Embryonic facial prominence (tissue), 1 donor: ENCODE measurements at regions not wholly inside any gene's neighbourhood (a gene's known extent, or its start where the extent isn't known, plus 50 kb on each side); places are given as distances from the start of the nearest gene placed in this dataset.

Experiments used
- DNase-seq: peaks from one replicate; pipeline ENCODE4 v3.0.0-alpha.2; 2016; ENCODE audit errors: extremely low spot score

- no peak for DNase-seq
Measured at GRCh38 chr9:99693888-99694287, 127.8 kb upstream of the NR4A3 start.

DNA sequence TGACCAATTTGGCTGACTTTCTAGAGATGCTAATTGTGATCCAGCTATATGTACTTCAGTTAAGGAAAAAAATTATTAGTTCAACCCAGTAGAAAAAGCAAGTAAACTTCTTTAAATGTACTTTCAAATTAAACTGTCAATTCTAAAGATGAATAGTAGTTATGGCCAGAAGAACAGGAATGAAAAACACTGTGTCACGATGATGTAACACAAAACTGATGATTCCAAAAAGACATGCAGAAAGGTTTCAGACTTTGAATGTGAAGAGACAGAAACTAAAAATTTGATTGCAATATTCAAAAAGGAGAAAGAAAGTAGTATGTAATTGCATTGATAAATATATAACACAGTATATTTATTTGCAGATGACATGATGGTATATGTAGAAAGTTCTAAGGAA is 127.3 kb upstream of the NR4A3 start:
- DNase-seq, result no peak

- DNase-seq, result no peak
Measured at GRCh38 chr9:99699396-99699795, 122.3 kb upstream of the NR4A3 start.

GRCh38 chr9:99712214-99712613 is 109.5 kb upstream of the NR4A3 start:
- DNase-seq, result no peak

DNA sequence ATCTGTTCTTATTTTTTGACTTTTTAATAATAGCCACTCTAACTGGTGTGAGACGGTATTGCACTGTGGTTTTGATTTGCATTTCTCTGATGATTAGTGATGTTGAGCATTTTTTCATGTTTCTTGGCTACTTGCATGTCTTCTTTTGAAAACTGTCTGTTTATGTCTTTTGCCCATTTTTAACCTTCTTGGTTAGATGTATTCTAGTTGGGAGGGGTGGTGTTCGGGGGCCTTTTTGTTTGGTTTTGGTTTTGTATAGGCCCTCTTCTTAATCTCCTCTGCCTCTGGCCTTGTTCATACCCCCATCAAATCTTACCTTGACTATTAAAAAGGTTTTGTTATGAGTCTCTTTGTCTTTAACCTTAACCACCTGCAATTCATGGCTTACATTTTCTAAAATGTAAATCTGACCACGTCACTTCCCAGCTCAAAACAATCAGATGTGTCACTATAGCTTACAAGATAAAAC is 107.8 kb upstream of the NR4A3 start:
- no peak for DNase-seq

DNA sequence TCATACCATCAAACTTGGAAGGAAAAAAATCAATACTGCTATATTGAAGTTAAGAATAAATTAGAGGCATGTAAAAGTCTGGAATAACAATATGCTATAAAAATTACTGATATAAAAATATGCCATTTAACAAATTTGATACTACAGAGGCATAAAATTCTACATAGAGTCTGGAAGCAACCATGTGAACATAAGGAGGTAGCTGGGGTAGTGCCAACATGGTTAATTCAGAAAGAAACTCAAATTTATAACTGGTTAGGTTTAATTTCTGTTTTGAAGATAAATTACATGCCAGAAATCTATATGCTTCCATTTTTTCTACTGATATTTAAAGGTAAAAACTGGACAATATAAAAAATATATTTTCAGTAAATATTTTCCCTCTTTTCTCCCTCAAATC is 103.1 kb upstream of the NR4A3 start:
- DNase-seq, result no peak

DNA sequence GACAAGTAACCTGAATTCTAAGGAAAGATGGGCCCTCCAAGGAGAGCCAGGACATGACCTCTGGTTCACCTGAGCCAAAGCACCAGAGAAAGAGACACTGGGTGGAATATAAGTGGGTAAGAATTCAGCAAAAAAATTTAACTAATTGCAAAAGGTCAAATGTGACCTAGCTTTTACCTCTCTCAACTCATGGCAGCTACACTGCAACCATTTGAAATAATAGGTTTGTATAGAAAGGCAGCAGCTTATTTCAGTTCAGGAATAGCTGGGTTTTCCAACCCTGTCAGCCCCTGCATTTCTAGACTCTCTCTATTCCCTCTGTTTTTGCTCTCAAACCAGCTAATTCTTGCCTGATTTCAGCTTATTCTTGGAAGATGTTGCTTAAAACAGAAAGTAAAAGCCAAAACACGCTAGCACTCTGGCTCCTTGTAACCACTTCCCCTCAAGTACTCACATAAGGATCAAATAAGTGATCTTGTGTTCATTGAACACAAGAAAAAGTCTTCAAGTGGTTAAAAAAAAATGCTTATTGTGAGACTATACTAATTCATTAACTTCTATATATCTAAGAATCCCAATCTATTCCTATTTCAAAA is 101.1 kb upstream of the NR4A3 start:
- DNase-seq, result no peak

GRCh38 chr9:99721898-99722297 is 99.8 kb upstream of the NR4A3 start:
- no peak for DNase-seq

- DNase-seq, result no peak
Measured at GRCh38 chr9:99722877-99723276, 98.8 kb upstream of the NR4A3 start.

GRCh38 chr9:99724640-99725039 is 97.0 kb upstream of the NR4A3 start:
- DNase-seq, result no peak

- DNase-seq, result no peak
Measured at GRCh38 chr9:99725852-99726251, 95.8 kb upstream of the NR4A3 start.

DNA sequence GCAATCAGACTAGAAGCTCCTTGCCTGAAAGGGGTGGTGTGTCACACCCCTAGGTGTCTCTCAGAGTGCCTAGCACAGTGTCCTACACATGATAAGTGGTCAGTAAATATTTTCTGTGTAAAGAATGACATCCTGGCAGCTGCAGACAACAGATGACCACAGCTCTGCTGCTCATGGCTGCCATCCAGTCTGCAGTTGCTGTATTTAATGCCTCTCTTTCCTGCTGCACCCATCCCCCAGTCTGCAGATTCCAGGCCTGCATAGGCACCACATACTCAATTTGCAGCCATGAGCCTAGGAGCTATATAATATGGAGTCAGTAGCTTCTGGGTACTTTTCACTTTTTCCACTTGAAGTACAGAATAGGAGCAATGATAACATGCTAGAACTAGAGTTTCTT is 94.9 kb upstream of the NR4A3 start:
- DNase-seq, result no peak

- DNase-seq, result no peak
Measured at GRCh38 chr9:99730062-99730461, 91.6 kb upstream of the NR4A3 start.

DNA sequence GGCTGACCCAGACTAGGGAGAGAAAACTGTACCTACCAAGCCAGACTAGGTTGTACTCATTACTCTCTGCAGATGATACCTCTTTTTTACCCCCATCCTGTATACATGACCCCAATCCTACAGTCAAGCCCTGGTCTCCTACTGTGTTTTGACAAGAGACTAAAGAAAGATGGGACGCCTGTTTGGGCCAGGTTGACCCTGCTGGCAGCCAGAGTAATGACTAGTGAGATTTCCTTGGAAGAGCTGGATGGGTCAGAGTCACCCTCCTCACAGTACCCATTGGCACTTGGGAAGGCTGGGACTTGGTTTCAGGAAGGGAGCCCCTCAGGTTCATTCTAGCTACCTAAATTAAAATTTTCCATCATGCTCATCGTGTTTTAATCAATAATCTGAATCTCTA is 89.7 kb upstream of the NR4A3 start:
- DNase-seq, result no peak

- DNase-seq, result no peak
Measured at GRCh38 chr9:99732715-99733114, 89.0 kb upstream of the NR4A3 start.

- DNase-seq, result no peak
Measured at GRCh38 chr9:99735041-99735440, 86.6 kb upstream of the NR4A3 start.

DNA sequence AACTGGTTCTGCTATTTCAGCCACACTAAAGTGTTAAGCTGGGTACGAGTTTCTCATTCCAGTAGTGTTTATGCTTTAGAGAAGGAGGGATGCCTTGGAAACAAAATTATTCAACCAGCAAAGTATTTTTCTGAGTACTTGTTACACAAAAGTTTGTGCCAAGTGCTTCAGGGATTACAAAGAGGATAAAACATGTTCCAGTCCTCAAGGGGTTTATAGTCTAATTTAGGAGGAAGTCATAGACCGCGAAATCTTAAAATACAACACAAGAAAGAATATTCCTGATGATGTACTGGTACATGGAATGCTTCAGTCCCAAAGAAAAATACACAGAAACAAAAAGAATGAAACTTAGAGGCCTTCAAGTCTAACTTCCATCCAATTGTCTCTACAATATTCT is 85.4 kb upstream of the NR4A3 start:
- no peak for DNase-seq

DNA sequence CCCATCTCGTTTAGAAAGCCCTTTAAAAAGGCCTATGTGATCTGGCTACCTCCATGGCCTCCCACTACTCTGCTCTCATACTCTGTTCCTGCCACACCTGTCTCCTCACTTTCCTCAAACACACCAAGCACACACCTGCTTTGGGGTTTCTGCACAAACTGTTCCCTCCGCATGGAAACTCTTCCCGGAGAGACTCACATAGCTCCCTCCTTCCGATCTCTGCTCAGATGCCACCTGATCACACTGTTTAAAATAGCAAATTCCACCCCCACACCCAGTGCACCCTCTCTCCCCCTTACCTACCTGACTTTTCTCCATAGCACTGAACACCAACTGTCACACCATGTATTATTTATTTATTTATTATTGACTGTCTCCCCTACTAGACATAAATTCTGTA is 84.0 kb upstream of the NR4A3 start:
- DNase-seq, result no peak

DNA sequence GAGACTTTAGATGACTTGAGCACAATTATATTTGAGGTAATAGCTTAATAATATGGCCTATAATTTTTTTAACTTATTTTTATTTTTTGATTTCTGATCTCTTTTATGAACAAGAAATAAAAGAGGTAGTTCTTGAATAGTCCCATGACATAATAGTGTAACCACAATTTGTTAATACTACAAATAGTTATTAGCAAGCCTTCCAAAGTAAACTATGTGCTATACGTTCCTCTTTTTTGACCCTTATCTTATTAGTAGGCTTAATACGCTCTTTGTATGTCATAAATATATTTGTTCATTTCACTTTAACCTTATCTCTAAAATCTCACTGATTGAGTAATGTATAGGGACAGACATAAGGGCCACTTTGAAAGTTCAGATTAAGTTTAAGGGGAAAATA is 78.7 kb upstream of the NR4A3 start:
- DNase-seq, result no peak

- no peak for DNase-seq
Measured at GRCh38 chr9:99743455-99743854, 78.2 kb upstream of the NR4A3 start.

GRCh38 chr9:99744132-99744531 is 77.6 kb upstream of the NR4A3 start:
- no peak for DNase-seq

GRCh38 chr9:99745085-99745484 is 76.6 kb upstream of the NR4A3 start:
- no peak for DNase-seq

- no peak for DNase-seq
Measured at GRCh38 chr9:99746406-99746805, 75.3 kb upstream of the NR4A3 start.

DNA sequence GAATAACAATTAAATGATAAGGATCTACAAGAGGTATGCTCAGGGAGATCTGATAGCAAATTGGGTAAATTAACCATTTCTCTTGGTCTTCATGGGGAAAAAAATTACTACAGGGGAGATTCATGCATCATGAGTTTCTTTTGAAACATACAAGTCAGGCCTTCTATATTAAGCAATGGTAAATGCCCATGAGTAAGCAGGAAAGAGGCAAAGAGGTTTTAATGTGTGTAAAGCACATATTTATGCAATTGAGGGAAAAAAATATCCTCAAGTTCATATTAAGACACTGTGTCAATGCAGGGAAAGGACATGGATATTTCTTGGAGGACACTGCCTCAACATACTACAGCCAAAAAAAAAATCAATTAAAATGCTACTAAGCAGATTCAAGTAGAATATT is 73.4 kb upstream of the NR4A3 start:
- no peak for DNase-seq
